H1 (cell line): ENCODE measurements at regions not wholly inside any gene's neighbourhood (a gene's known extent, or its start where the extent isn't known, plus 50 kb on each side); places are given as distances from the start of the nearest gene placed in this dataset.

ENCODE experiments used
- CTCF ChIA-PET: fragments of 300-600 bp; sonication (Branson Sonifier 250); formaldehyde crosslinking; loops from one replicate; lab custom pipeline; 2021; ENCODE audit not compliant: partially characterized antibody; lab: Charles Lee
- POLR2A ChIA-PET: fragments of 300-600 bp; sonication (Branson Sonifier 250); formaldehyde crosslinking; loops from one replicate; lab custom pipeline; 2021; ENCODE audit warnings: inconsistent platforms; ENCODE audit not compliant: partially characterized antibody; lab: Charles Lee
- DNase-seq, 2 experiments: peaks; one replicate each; pipeline versions ENCODE4 v3.0.0 to v3.0.0-alpha.2; 2010 to 2022; ENCODE audit warnings: low spot score in 2 of 2, low read depth in 1 of 2, mixed read lengths in 1 of 2
- FAIRE-seq: peaks from 2 replicates; lab custom pipeline; 2011; peaks lifted over from hg19 to GRCh38; lab: Jason Lieb, UNC
- H2AFZ ChIP-seq: 2 replicates; pipeline ENCODE4 v1.8.1; 2012; ENCODE audit warnings: low read length, inconsistent platforms
- H2AK5ac ChIP-seq: 2 replicates; pipeline ENCODE4 v1.6.1; 2013; ENCODE audit warnings: low read depth, low read length
- H2BK120ac ChIP-seq: replicated peaks from 2 replicates; pipeline ENCODE3; 2013; ENCODE audit warnings: low read depth, low read length, inconsistent platforms
- H2BK12ac ChIP-seq: 2 replicates; pipeline ENCODE4 v1.6.1; 2013; ENCODE audit warnings: low read depth, low read length
- H2BK15ac ChIP-seq: 2 replicates; pipeline ENCODE4 v1.6.1; 2013; ENCODE audit warnings: low read length
- H2BK20ac ChIP-seq: 2 replicates; pipeline ENCODE4 v1.6.1; 2013; ENCODE audit warnings: low read length
- H2BK5ac ChIP-seq: 2 replicates; pipeline ENCODE4 v1.6.1; 2013; ENCODE audit warnings: low read depth, low read length
- H3K14ac ChIP-seq: 2 replicates; pipeline ENCODE4 v1.6.1; 2013; ENCODE audit warnings: inconsistent platforms; ENCODE audit not compliant: insufficient read length
- H3K18ac ChIP-seq: 2 replicates; pipeline ENCODE4 v1.6.1; 2013; ENCODE audit warnings: low read length; ENCODE audit errors: extremely low read depth
- H3K23ac ChIP-seq: 2 replicates; pipeline ENCODE4 v1.6.1; 2013; ENCODE audit warnings: inconsistent platforms; ENCODE audit not compliant: insufficient read length
- H3K23me2 ChIP-seq: 2 replicates; pipeline ENCODE4 v1.6.1; 2013; ENCODE audit warnings: low read depth, low read length
- H3K27ac ChIP-seq: 2 replicates; pipeline ENCODE4 v1.6.1; 2011; ENCODE audit warnings: low read depth, low read length, inconsistent platforms
- H3K27me3 ChIP-seq, 4 experiments: replicated peaks in 1 of 4; 1 replicate in 1 of 4; 2 replicates in 3 of 4; pipeline versions ENCODE4 v1.6.1 to v1.8.1; 2011 to 2013; ENCODE audit warnings: low read length in 3 of 4, mild to moderate bottlenecking in 3 of 4, inconsistent platforms in 2 of 4, mixed read lengths in 2 of 4, moderate library complexity in 1 of 4; ENCODE audit not compliant: control insufficient read depth in 3 of 4, insufficient read depth in 3 of 4; ENCODE audit errors: extremely low read depth in 1 of 4
- H3K36me3 ChIP-seq, 4 experiments: 2 replicates each; pipeline versions ENCODE4 v1.6.1 to v1.8.1; 2011 to 2013; ENCODE audit warnings: mild to moderate bottlenecking in 4 of 4, low read length in 3 of 4, moderate library complexity in 2 of 4, control low read depth in 1 of 4, inconsistent platforms in 1 of 4; ENCODE audit not compliant: insufficient read depth in 4 of 4, control insufficient read depth in 2 of 4
- H3K4ac ChIP-seq: replicated peaks from 2 replicates; pipeline ENCODE3; 2013; ENCODE audit warnings: low read length, low read depth, mixed read lengths, inconsistent platforms; ENCODE audit not compliant: insufficient read length
- H3K4me1 ChIP-seq, 4 experiments: replicated peaks in 1 of 4; 1 replicate in 1 of 4; 2 replicates in 3 of 4; pipeline versions ENCODE4 v1.6.1 to v1.8.1; 2011 to 2013; ENCODE audit warnings: low read length in 3 of 4, inconsistent platforms in 2 of 4, mixed read lengths in 1 of 4; ENCODE audit not compliant: insufficient read depth in 4 of 4, control insufficient read depth in 3 of 4
- H3K4me2 ChIP-seq, 2 experiments: 2 replicates each; pipeline versions ENCODE4 v1.6.1 to v1.8.1; 2011 to 2013; ENCODE audit warnings: low read depth in 2 of 2, low read length in 2 of 2, control low read depth in 1 of 2, inconsistent platforms in 1 of 2, mild to moderate bottlenecking in 1 of 2; ENCODE audit not compliant: insufficient read depth in 1 of 2
- H3K4me3 ChIP-seq, 4 experiments: fragments of 200-600, 300-600 bp in 1 of 4; sonication (generic), shearing (Covaris generic), sonication (Bioruptor Twin) in 1 of 4; 2 replicates each; pipeline versions ENCODE4 v1.5.1 to v1.8.1; 2011 to 2016; ENCODE audit warnings: low read length in 4 of 4, low read depth in 3 of 4, control low read depth in 2 of 4, inconsistent platforms in 2 of 4, mild to moderate bottlenecking in 2 of 4, mixed read lengths in 1 of 4, moderate library complexity in 1 of 4; ENCODE audit not compliant: insufficient read depth in 2 of 4; ENCODE audit errors: extremely low read depth in 1 of 4
- H3K56ac ChIP-seq: replicated peaks from 2 replicates; pipeline ENCODE3; 2013; ENCODE audit warnings: low read depth, mild to moderate bottlenecking, mixed read lengths, low read length, inconsistent platforms; ENCODE audit not compliant: insufficient read length
- H3K79me1 ChIP-seq: 2 replicates; pipeline ENCODE4 v1.6.1; 2013; ENCODE audit warnings: low read depth, low read length, control low read depth
- H3K79me2 ChIP-seq, 2 experiments: 2 replicates each; pipeline versions ENCODE4 v1.6.1 to v1.8.1; 2012 to 2013; ENCODE audit warnings: low read length in 2 of 2, mild to moderate bottlenecking in 2 of 2, inconsistent platforms in 1 of 2; ENCODE audit not compliant: insufficient read depth in 2 of 2, control insufficient read depth in 1 of 2
- H3K9ac ChIP-seq, 4 experiments: replicated peaks in 1 of 4; 1 replicate in 1 of 4; 2 replicates in 3 of 4; pipeline versions ENCODE4 v1.6.1 to v1.8.1; 2011 to 2013; ENCODE audit warnings: low read depth in 3 of 4, low read length in 3 of 4, control low read depth in 2 of 4, mild to moderate bottlenecking in 2 of 4, moderate library complexity in 2 of 4, inconsistent platforms in 1 of 4; ENCODE audit errors: extremely low read depth in 1 of 4
- H3K9me3 ChIP-seq, 2 experiments: 2 replicates each; pipeline versions ENCODE4 v1.6.1 to v1.8.1; 2012 to 2013; ENCODE audit warnings: mild to moderate bottlenecking in 2 of 2, moderate library complexity in 2 of 2, control low read depth in 1 of 2, inconsistent platforms in 1 of 2, low read depth in 1 of 2, low read length in 1 of 2, mixed read lengths in 1 of 2; ENCODE audit not compliant: insufficient read depth in 2 of 2
- H4K20me1 ChIP-seq, 2 experiments: replicated peaks in 1 of 2; 2 replicates each; pipeline versions ENCODE3 to v1.8.1; 2011 to 2013; ENCODE audit warnings: inconsistent platforms in 2 of 2, low read length in 2 of 2, mild to moderate bottlenecking in 1 of 2; ENCODE audit not compliant: insufficient read depth in 2 of 2, control insufficient read depth in 1 of 2
- H4K5ac ChIP-seq: 2 replicates; pipeline ENCODE4 v1.6.1; 2013; ENCODE audit warnings: low read length, low read depth, mixed read lengths, inconsistent platforms; ENCODE audit not compliant: insufficient read length
- H4K8ac ChIP-seq: 2 replicates; pipeline ENCODE4 v1.8.0; 2013; ENCODE audit warnings: mild to moderate bottlenecking, moderate library complexity, low read length, inconsistent platforms; ENCODE audit not compliant: insufficient read depth; ENCODE audit errors: extremely low read depth
- H4K91ac ChIP-seq: replicated peaks from 2 replicates; pipeline ENCODE3; 2013; ENCODE audit warnings: low read length, mixed read lengths, inconsistent platforms; ENCODE audit not compliant: insufficient read length
- ATF3 ChIP-seq: IDR thresholded peaks from 2 replicates; pipeline ENCODE4 v1.6.1; 2011; ENCODE audit warnings: low read depth, mild to moderate bottlenecking, low read length; ENCODE audit not compliant: insufficient read depth
- CBX5 ChIP-seq: fragments of 300-800, 300-1000 bp; sonication (generic); IDR thresholded peaks from 2 replicates; pipeline ENCODE4 v1.7.1; 2016; ENCODE audit warnings: antibody characterized with exemption, low read length, low read depth
- CREB1 ChIP-seq: IDR thresholded peaks from 2 replicates; pipeline ENCODE4 v1.6.1; 2012; ENCODE audit warnings: inconsistent platforms
- CTBP2 ChIP-seq: IDR thresholded peaks from 2 replicates; pipeline ENCODE4 v1.7.0; 2011; ENCODE audit warnings: borderline replicate concordance, mild to moderate bottlenecking, moderate library complexity, mixed read lengths, low read length; ENCODE audit not compliant: insufficient read depth, insufficient read length
- E2F6 ChIP-seq: IDR thresholded peaks from 2 replicates; pipeline ENCODE4 v1.6.1; 2012; ENCODE audit warnings: inconsistent platforms
- EZH2 ChIP-seq: fragments of 200-600 bp; sonication (generic); IDR thresholded peaks from 2 replicates; pipeline ENCODE4 v1.7.1; 2012; ENCODE audit warnings: low read depth, mild to moderate bottlenecking, moderate library complexity, low read length, inconsistent platforms; ENCODE audit not compliant: severe bottlenecking
- FOSL1 ChIP-seq: IDR thresholded peaks from 2 replicates; pipeline ENCODE4 v1.6.1; 2011; ENCODE audit warnings: mild to moderate bottlenecking, low read depth, low read length, moderate library complexity; ENCODE audit not compliant: insufficient read depth
- KDM1A ChIP-seq: fragments of 200-600, 300-600 bp; sonication (generic); IDR thresholded peaks from 2 replicates; pipeline ENCODE4 v1.7.1; 2016; ENCODE audit warnings: mild to moderate bottlenecking, low read length, borderline replicate concordance
- RFX5 ChIP-seq: IDR thresholded peaks from 2 replicates; pipeline ENCODE4 v1.6.1; 2011; ENCODE audit warnings: low read depth, low read length, improper control_type of control experiment, borderline replicate concordance
- SUZ12 ChIP-seq: fragments of 200-600 bp; sonication (generic); IDR thresholded peaks from 2 replicates; pipeline ENCODE4 v1.6.1; 2012; ENCODE audit warnings: mild to moderate bottlenecking, inconsistent platforms, low read length, moderate library complexity, mixed read lengths
- WGBS, 2 experiments: shearing (Covaris generic) in 1 of 2; methylation state at CpG; one replicate each; pipeline versions ENCODE4 v1.1.6 to v1.1.7; 2013 to 2015; ENCODE audit warnings: low lambda C conversion rate in 2 of 2, mixed read lengths in 2 of 2, inconsistent platforms in 1 of 2, low coverage in 1 of 2, missing lambda C conversion rate in 1 of 2; ENCODE audit not compliant: insufficient replicate concordance in 2 of 2, insufficient coverage in 1 of 2, insufficient read length in 1 of 2; ENCODE audit errors: extremely low coverage in 1 of 2, missing lambda C conversion rate in 1 of 2; 5-methylcytosine and 5-hydroxymethylcytosine counted together
- TF ChIP-seq, protein P1 (sequence below): IDR thresholded peaks from 2 replicates; pipeline ENCODE4 v1.6.1; 2012; ENCODE audit warnings: inconsistent platforms

DNA sequence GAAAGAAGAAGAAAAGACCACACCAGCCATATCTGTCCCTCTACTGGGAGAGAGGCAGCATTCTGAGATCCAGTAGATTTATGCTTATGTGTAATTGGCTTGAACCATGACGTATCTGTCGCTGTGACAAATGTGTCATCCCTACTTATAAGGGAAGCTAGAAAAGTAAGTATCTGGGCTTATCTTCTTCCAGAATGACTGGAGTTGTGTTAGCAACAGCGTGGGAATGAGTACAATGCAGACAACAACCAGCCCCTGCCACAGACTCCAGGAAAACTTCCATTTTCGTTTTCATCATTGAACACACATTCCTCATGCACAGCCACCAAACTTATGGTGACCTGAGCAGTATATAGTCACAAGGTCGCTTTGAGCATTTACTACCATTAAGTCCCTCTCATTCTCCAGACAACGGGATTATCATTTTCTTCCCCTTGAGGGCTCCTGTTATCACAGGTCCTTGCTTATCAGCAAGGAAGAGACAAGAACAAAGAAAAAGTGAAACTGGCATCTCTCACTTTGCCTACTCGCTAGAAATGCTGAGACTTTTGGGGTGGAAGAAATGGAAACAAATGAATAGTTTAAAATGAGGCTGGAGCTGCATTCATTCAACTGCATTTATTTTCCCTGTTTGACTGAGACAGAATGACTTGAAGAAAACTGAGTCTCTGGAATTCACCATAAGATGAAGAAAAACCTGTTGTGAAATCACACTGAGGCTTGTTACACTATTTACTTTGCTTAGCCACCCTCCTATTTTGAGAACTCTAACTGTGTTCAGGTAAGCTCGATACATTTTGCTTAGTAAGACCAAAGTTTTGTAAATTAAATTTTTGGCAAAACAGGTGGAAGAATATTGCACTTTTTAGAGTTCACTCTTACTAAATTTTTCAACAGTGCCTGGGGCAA, 149.3 kb upstream of the FOXQ1 start:
- Histone ChIP-seq H3K18ac (no peak overlapping the region), H3K27me3 (no peaks in the 10 kb centered on the region)
- POLR2A ChIA-PET, result no interaction called here
- no peak for TF ChIP-seq E2F6
- TF ChIP-seq FOSL1, result no peak
- TF ChIP-seq, protein P1, sequence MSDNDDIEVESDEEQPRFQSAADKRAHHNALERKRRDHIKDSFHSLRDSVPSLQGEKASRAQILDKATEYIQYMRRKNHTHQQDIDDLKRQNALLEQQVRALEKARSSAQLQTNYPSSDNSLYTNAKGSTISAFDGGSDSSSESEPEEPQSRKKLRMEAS, result no peak
- TF ChIP-seq EZH2, result no peak
- TF ChIP-seq CREB1, result no peak
- TF ChIP-seq ATF3, result no peak
- TF ChIP-seq KDM1A, result no peak
- no peak for TF ChIP-seq SUZ12
- TF ChIP-seq RFX5, result no peak
- no peak for TF ChIP-seq CTBP2
- no peak for TF ChIP-seq CBX5

More for the DNA sequence above, 149.3 kb upstream of the FOXQ1 start:
- H2BK120ac ChIP-seq, result no peak overlapping the region
- no peak overlapping the region for H4K5ac ChIP-seq
- H4K20me1 ChIP-seq, result no peaks in the 10 kb centered on the region
- no peaks in the 10 kb centered on the region for H3K4me1 ChIP-seq
- H3K4ac ChIP-seq, result no peak overlapping the region
- no peak overlapping the region for H3K9ac ChIP-seq
- H3K79me1 ChIP-seq, result no peaks in the 10 kb centered on the region
- no peak overlapping the region for H3K4me3 ChIP-seq
- H3K79me2 ChIP-seq, result no peaks in the 10 kb centered on the region
- no peak overlapping the region for H4K91ac ChIP-seq
- no peak overlapping the region for H2BK5ac ChIP-seq
- no peaks in the 10 kb centered on the region for H3K23me2 ChIP-seq
- H3K36me3 ChIP-seq, result no peaks in the 10 kb centered on the region
- H2BK15ac ChIP-seq, result no peak overlapping the region
- no peak overlapping the region for H2AK5ac ChIP-seq
- FAIRE-seq (no peak), DNase-seq (no peak)
- H3K9me3 ChIP-seq, result no peaks in the 10 kb centered on the region; a peak in 1 of 4 replicates
- H3K56ac ChIP-seq, result no peak overlapping the region
- no peak overlapping the region for H3K23ac ChIP-seq
- no peak overlapping the region for H2BK20ac ChIP-seq
- CTCF ChIA-PET, result interaction anchor here (1.7 kb wide), 1 partner anchor 53 kb away, joined by 4 read pairs; no protein-coding TSS in a partner anchor
- H3K27ac ChIP-seq, result no peak overlapping the region
- H2BK12ac ChIP-seq, result no peak overlapping the region
- H2AFZ ChIP-seq, result no peak overlapping the region
- H3K4me2 ChIP-seq, result no peak overlapping the region
- no peak overlapping the region for H4K8ac ChIP-seq
- no peak overlapping the region for H3K14ac ChIP-seq
- WGBS, 2 experiments, result 88% methylated on average over 8 of the region's 8 CpGs; no CpG with 5 or more reads in 1 of the 2 experiments
